Heart left ventricle (tissue), 13 donors: ENCODE measurements at regions not wholly inside any gene's neighbourhood (a gene's known extent, or its start where the extent isn't known, plus 50 kb on each side); places are given as distances from the start of the nearest gene placed in this dataset.

Experiments used
- POLR2A ChIP-seq, 2 donors: fragments of 450-650 bp; IDR thresholded peaks; one replicate each; pipeline ENCODE4 v1.6.1; 2017; ENCODE audit warnings: antibody characterized with exemption in 2 of 2, mild to moderate bottlenecking in 2 of 2, moderate library complexity in 2 of 2
- TF ChIP-seq, protein P1 (sequence below), 12 donors: fragments of 200-600 bp; sonication (generic) in 4 of 12; IDR thresholded peaks; one replicate each; pipeline versions ENCODE4 v1.5.0 to v1.8.0; 2018 to 2022; ENCODE audit warnings: antibody characterized with exemption in 12 of 12, mild to moderate bottlenecking in 5 of 12
- donor health status: ischemic (EF 13 %, LVEDD 7.1; RV severe dilation, severe dysfunction).
- donor health status: DM: no; HTN: yes; CAD: no.
- donor health status: DM: no; HTN: no; CAD: no.
- donor health status: ischemic (EF 25% LVEDD 6.9; RV normal size, moderate dysfunction).
- donor health status: ischemic (EF 25% LVEDD 5.7; RV mildly dilated, moderate dysfunction).
- donor health status: ischemic (EF 35%, LVEDD 5.7; RV mildly dilated, moderate dysfunction).
- donor health status: nonischemic (EF 11% LVEDD 7.7; RV severe dilation, severe dysfunction).
- donor health status: DM: yes; HTN: yes; CAD: no.
- donor health status: PGD.
- donor health status: ischemic (EF 29% LVEDD 5.4; RV normal size, mild dysfunction).
- donor health status: nonischemic (EF 23%, LVEDD 6.1; RV moderate dilation, normal function).

DNA sequence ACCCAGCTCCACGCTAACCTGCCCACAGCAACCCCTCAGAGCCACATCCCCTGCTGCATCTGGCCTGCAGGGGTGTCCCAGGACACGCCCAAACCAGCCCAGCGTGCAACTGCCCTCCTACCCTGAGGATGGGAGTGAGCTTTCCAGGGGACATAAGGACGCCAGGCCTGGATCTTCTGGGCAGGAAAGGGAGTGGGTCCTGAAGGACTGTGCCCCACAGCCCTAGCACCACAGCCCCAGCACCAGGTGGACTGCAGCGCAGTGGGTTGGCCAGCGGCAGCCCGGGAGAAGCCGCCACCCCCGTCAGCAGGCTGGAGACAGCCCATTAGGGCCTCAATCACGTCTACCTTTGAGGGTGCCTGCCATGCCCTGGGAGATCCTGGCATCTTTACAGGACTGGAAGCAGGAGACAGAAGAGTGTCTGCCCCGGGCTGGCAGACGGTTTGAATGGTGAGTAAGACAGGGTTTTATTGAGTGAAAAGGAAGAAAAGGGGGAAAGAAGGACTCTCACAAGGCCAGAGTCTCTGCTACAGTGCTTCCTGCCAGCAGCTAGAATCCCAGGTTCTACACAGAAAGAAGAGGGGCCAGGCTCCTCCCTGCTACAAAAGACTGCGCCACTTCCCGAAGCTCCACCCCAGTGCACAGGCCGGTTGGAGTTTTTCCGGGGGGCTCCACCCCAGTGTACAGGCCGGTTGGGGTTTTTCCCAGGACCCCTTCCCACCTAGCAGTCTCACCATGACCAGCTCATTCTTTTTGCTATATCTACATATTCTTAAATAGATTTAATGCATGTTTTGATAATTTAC, 69.8 kb upstream of the KCTD7 start:
- no peak for TF ChIP-seq POLR2A (IDR thresholded peaks at IDR 0.05)
- TF ChIP-seq, protein P1, sequence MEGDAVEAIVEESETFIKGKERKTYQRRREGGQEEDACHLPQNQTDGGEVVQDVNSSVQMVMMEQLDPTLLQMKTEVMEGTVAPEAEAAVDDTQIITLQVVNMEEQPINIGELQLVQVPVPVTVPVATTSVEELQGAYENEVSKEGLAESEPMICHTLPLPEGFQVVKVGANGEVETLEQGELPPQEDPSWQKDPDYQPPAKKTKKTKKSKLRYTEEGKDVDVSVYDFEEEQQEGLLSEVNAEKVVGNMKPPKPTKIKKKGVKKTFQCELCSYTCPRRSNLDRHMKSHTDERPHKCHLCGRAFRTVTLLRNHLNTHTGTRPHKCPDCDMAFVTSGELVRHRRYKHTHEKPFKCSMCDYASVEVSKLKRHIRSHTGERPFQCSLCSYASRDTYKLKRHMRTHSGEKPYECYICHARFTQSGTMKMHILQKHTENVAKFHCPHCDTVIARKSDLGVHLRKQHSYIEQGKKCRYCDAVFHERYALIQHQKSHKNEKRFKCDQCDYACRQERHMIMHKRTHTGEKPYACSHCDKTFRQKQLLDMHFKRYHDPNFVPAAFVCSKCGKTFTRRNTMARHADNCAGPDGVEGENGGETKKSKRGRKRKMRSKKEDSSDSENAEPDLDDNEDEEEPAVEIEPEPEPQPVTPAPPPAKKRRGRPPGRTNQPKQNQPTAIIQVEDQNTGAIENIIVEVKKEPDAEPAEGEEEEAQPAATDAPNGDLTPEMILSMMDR (IDR thresholded peaks at IDR 0.05): no peak
